GM23248 (cell line): ENCODE measurements at regions not wholly inside any gene's neighbourhood (a gene's known extent, or its start where the extent isn't known, plus 50 kb on each side); places are given as distances from the start of the nearest gene placed in this dataset.

Experiments
- EZH2 ChIP-seq: fragments of 200-600 bp; sonication (generic); IDR thresholded peaks from 2 replicates; pipeline ENCODE4 v1.6.1; 2018; ENCODE audit warnings: antibody characterized with exemption, mild to moderate bottlenecking; ENCODE audit not compliant: insufficient read depth, poor library complexity, severe bottlenecking
- EZH2phosphoT487 ChIP-seq: fragments of 200-600 bp; sonication (generic); IDR thresholded peaks from 2 replicates; pipeline ENCODE4 v1.6.1; 2018; ENCODE audit warnings: antibody characterized with exemption, moderate library complexity, mild to moderate bottlenecking, low read depth; ENCODE audit not compliant: insufficient read depth

DNA sequence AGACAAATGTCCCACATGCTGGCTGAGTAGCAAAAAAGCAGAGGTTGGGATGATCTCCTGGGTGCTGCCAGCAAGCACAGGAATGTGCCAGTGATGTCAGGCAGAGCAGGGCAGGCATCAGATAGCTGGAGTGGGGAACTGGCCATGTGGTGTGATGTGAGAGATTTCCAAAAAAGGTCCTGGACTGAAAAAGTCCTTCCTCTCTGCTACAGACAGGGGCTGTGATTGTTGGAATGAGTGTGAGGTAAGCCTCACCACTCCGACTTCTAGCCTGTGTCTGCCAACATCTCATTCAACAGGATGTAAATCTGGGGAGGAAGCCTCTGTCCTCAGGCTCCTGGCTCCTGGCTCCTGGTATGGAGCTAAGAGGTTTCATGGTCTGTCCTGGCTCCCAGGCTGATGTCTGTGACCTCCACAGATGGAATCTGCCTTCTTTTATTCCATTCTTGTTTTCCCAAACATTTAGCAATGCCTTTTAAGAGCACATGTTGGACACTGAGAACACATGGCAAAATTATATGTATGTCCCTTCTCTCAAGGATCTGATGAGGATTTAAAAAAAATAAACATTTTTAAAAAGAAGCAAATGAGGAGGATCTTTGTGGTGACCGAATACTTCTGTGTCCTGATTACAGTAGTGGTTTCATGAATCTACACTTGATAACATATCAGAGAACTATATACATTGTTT lies 50.1 kb upstream of the STK38L start:
- TF ChIP-seq EZH2 (no peak), EZH2phosphoT487 (no peak)
